Colonic mucosa (tissue), 4 donors: ENCODE measurements at regions not wholly inside any gene's neighbourhood (a gene's known extent, or its start where the extent isn't known, plus 50 kb on each side); places are given as distances from the start of the nearest gene placed in this dataset.

Experiments
- DNase-seq: peaks from one replicate; pipeline ENCODE4 v3.0.0-alpha.2; 2020
- H3K27ac ChIP-seq: fragments of 200-600 bp; one replicate; pipeline ENCODE4 v1.8.0; 2021
- H3K27me3 ChIP-seq: fragments of 200-600 bp; one replicate; pipeline ENCODE4 v1.8.0; 2021
- H3K36me3 ChIP-seq: fragments of 200-600 bp; one replicate; pipeline ENCODE4 v1.8.0; 2021
- H3K4me1 ChIP-seq: fragments of 200-600 bp; one replicate; pipeline ENCODE4 v1.8.0; 2021; ENCODE audit warnings: mild to moderate bottlenecking
- H3K4me3 ChIP-seq: fragments of 200-600 bp; one replicate; pipeline ENCODE4 v1.8.0; 2021
- H3K9ac ChIP-seq, 2 donors: one replicate each; pipeline ENCODE4 v1.7.0; 2013; ENCODE audit warnings: control low read depth in 2 of 2, low read depth in 2 of 2, low read length in 2 of 2
- H3K9me3 ChIP-seq: fragments of 200-600 bp; one replicate; pipeline ENCODE4 v1.8.0; 2021
- CTCF ChIP-seq: fragments of 200-600 bp; IDR thresholded peaks from one replicate; pipeline ENCODE4 v1.8.0; 2022; ENCODE audit warnings: antibody characterized with exemption, mild to moderate bottlenecking
- intact Hi-C: fragments of 100-400 bp; cut with DNase I; formaldehyde crosslinking; loops from one replicate; pipeline ENCODE4 v1.14.1; 2022
- donor health status: healthy.
- donor health status: DM: no; HTN: no; CAD: no.
- donor health status: DM: no; HTN: no; CAD: no.

GRCh38 chr5:164300295-164300694 lies 794.9 kb downstream of the MAT2B start:
- intact Hi-C loops, result no loop called here

DNA sequence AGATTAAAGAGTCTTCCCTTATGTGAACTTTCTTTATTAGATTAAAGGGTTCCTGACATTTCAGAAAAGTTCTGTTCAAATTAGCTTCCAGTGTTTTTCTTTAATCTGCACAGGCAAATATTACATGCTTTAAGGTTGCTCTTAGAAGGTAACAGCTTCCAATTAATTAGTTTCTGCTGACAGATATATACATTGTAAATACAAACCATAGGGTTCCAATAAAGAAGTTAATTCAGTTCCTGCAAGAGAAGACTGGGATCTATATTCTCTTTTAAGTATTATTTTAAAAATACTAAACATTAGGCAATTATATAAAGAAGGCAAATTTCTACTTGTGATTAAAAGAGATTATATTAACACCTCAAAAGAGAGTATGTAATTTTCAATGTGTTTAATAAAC lies 795.7 kb downstream of the MAT2B start:
- H3K36me3 ChIP-seq, result no peaks in the 10 kb centered on the region
- no peak overlapping the region for H3K4me3 ChIP-seq
- H3K9me3 ChIP-seq, result no peaks in the 10 kb centered on the region
- no peak for DNase-seq
- no peak overlapping the region for H3K27ac ChIP-seq
- H3K27me3 ChIP-seq, result no peaks in the 10 kb centered on the region
- intact Hi-C loops, result no loop called here
- no peaks in the 10 kb centered on the region for H3K4me1 ChIP-seq
- H3K9ac ChIP-seq, result no peak overlapping the region
- no peak for TF ChIP-seq CTCF

More at GRCh38 chr5:164300295-164300694, 794.9 kb downstream of the MAT2B start:
- Histone ChIP-seq H3K27ac (no peak overlapping the region), H3K4me3 (no peak overlapping the region), H3K9me3 (no peaks in the 10 kb centered on the region), H3K9ac (no peak overlapping the region), H3K4me1 (no peaks in the 10 kb centered on the region), H3K36me3 (no peaks in the 10 kb centered on the region), H3K27me3 (no peaks in the 10 kb centered on the region)
- TF ChIP-seq CTCF, result no peak
- no peak for DNase-seq

DNA sequence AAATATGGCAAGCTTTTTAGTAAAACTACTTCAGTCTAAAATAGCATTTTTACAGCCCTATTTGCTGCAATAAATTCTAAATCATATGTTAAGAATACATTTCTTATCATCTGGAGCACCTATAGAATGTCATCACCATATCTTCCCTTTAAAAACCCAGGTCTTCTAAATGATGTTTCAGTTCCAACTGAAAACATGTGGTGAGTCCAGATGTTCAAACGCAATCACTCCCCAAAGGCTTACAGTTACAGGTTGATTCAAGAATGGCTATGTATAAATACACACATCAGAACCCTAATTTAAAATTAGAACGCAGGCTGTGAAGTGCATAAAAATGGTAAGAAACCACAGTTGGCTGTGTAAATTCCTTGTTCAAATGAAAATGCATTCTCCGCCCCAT lies 796.3 kb downstream of the MAT2B start:
- Histone ChIP-seq H3K4me1 (no peaks in the 10 kb centered on the region), H3K36me3 (no peaks in the 10 kb centered on the region), H3K27me3 (no peaks in the 10 kb centered on the region), H3K9me3 (no peaks in the 10 kb centered on the region), H3K9ac (no peak overlapping the region), H3K27ac (no peak overlapping the region), H3K4me3 (no peak overlapping the region)
- DNase-seq, result no peak
- intact Hi-C loops, result no loop called here
- no peak for TF ChIP-seq CTCF

DNA sequence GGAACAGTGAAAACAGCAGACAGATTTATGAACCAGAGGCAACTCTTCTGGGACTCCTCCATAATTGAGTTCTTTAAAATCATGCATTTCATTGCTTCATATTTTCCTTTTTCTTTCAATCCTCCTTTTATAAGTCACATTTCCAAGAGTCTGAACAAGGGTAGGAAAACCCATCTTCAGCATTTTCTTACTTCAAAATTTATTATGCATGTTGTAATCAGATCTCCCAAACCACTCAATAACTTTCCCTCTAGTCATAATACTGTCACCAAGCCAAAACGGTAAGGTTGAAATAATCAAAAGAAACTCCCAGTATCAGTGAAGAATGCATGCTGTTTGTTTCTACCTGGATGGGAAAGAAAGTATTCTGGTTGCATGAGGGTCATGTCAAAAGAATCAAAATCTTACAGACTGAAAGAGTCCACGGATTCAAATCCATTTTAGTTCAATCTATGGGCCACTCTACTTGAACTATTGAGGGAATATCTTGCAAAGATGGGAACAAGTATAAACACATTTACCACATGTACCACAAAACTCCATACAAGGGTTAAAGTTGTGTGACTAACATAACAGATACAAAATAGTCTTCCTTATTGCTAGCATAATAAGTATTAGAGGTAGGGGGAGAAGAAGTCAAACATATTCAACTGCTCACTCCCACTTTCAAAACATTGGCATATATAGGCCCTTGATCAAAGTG lies 797.3 kb downstream of the MAT2B start:
- Histone ChIP-seq H3K27ac (no peak overlapping the region), H3K9ac (no peak overlapping the region), H3K4me1 (no peaks in the 10 kb centered on the region), H3K4me3 (no peak overlapping the region), H3K9me3 (no peaks in the 10 kb centered on the region), H3K36me3 (no peaks in the 10 kb centered on the region), H3K27me3 (no peaks in the 10 kb centered on the region)
- intact Hi-C loops, result no loop called here
- DNase-seq, result no peak
- no peak for TF ChIP-seq CTCF

DNA sequence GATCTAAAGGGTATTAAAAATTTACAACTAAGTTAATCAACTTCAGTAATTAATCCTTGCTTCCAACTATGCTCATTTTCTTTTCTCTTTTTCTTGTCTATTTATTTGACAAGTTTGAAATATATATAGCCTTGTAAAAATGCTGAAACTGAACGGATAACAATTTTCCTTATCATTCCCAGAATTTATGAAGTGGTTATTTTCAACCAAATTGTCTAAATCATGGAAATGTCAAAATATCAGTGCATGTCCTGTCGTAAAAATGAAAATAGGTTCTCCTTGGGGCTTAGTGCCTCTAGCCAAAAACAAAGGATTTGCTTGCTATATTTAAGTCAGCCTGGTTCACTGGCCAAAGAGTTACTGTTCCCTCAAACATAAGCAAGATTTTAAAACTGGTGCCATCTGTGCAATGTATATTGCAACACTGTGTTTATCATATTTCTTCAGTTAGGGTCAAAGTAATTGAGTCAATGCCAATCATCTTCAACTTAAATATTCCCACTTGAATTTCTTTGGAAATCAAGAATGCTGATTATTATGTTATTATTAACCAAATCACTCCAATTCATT lies 798.3 kb downstream of the MAT2B start:
- Histone ChIP-seq H3K36me3 (no peaks in the 10 kb centered on the region), H3K4me3 (no peak overlapping the region), H3K9ac (no peak overlapping the region), H3K27me3 (no peaks in the 10 kb centered on the region), H3K4me1 (no peaks in the 10 kb centered on the region), H3K9me3 (no peaks in the 10 kb centered on the region), H3K27ac (no peak overlapping the region)
- no peak for TF ChIP-seq CTCF
- intact Hi-C loops, result no loop called here
- DNase-seq, result no peak
